NCI-H2171 treated with DMSO at 0.1 percent for 48 hours (cell line): ENCODE measurements at regions not wholly inside any gene's neighbourhood (a gene's known extent, or its start where the extent isn't known, plus 50 kb on each side); places are given as distances from the start of the nearest gene placed in this dataset.
"Not testable (repeated sequence)": the region's sequence is repeated elsewhere in the genome, so short reads cannot be mapped to it uniquely, and the experiment has no call there.

Experiments used
- DNase-seq: peaks from one replicate; lab custom pipeline; 2025; lab: John Stamatoyannopoulos, UW

- DNase-seq = no peak
These were observed 504.6 kb upstream of the NR5A2 start for GRCh38 chr1:199522936-199523335.

DNA sequence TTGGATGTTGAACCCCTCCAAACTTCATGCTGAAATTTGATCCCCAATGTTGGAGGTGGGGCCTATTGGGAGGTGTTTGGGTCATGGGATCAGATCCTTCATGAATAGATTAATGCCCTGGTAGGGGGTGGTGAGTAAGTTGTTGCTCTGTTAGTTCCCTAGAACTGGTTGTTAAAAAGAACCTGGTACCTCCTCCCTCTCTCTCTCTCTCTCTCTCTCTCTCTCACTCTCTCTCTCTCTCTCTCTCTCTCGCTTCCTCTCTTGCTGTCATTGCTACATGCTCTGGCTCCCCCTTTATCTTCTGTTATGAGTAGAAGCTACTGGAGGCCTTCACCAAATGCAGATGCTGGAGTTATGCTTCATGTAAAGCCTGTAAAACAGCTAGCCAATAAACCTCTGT is 498.2 kb upstream of the NR5A2 start:
- no peak for DNase-seq

DNA sequence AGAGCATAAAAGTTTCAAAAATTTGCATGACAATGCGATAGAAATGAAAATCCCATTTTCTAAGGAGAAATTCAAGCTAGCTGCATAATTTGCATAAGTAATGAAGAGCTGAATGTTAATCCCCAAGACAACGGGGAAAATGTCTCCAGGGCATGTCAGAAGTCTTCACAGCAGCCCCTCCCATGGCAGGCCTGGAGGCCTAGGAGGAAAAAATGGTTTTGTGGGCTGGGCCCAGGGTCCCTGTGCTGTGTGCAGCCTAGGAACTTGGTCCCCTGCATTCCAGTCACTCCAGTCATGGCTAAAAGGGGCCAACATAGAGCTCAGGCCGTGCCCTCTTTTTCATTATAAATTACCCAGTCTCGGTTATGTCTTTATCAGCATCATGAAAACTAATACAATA is 494.1 kb upstream of the NR5A2 start:
- not testable (repeated sequence) for DNase-seq

DNA sequence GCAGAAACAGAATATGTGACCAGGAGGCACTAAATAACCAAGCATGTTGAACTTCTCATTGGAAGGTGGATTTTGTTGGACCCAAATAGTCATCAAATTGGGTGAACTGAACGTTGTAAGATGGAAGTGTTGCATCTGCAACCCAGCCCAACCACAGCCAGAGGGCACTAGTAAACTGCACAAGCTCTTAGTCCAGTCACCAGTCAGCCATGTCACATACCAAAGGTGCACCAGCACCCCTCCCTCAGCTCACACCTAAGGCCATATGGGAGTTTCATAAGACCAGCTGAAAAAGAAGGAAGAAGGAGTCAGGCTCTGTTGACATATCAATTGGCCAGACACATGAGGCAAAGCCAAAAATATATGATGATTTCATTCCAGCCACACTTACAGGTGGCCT is 481.7 kb upstream of the NR5A2 start:
- DNase-seq = no peak

GRCh38 chr1:199546323-199546722 is 481.2 kb upstream of the NR5A2 start:
- no peak for DNase-seq

- no peak for DNase-seq
These were observed 478.1 kb upstream of the NR5A2 start for GRCh38 chr1:199549421-199549820.

DNA sequence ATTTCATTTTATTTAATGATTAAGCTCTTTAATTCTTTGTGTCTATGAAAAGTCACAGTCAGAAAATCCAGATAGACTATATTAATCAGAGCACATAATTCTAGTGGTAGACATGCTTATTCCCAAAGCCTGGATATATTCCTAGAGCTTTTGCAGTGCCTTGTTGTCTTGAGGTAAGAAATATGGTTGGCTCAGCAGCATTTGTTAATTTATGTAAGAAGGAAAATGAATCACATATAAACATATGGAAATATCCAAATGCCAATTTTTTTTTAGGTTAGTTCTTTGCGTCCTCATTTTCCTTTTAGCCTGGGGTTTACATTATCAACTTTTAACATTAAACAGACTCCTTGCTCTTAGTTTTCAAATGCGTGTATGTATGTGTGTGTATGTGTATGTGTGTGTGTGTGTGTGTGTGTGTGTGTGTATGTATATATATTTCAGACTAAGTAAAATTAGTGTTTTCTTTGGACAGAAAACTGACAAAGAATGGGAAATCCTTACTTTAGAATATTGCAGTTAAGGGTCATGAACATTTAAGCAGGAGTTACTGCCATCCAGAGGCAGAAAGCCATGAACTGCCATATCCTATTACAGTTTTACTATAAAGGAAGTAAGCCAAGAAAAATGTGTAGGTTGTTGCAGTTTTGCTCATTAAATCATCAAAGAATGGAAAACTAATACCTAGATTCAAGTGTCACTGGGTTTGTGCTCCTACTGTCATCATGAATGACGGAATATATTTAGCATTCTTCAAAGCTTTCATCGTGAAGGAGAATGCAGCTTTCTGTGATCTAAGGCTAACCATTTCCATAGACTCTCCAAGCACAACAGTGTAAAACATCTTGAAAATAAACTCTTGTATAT is 477.1 kb upstream of the NR5A2 start:
- no peak for DNase-seq

DNA sequence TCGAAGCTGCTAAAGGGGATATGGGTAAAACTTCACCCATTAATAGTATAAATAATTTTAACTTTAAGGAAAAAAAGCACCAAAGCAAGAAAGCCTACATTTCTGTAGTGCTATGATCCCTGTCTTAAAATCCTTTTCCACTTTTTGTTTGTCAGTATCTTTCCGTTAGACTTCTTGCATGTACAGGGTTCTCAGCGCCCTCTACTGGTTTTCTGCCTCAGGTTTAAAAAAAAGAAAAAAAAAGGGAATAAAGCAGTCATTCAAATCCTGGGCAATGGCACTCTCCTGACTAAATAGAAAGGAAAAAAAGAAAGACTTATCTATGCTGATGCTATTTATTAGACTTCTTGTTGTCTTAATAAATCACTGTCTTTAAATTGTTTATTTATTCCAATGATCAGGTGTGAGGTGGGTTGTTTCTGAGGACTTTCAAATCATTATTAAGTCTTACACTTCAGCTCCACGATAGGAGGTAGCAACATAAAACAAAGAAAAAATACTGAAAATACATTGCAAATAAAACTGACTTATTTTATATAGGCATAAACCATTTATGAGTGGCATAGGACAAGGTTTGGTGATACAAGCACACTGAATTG is 475.4 kb upstream of the NR5A2 start:
- DNase-seq = peak; percentile 64

DNA sequence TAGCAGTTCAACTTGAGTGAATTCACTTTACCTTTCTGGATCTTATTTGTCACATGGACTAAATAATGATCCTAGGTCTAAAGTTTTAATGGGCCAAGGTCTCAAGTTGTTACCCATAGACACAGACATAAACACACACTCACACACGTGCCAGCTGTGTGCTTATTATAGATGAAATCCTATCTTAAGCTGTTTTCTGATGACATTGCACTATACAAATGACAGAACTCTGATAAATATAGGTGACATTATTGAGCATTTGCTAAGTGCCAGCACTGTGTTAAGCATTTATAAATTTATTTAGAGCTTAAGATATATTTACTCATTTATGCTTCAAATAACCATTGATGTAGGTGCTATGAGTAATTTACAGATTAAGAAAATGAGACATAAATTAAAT is 474.4 kb upstream of the NR5A2 start:
- no peak for DNase-seq

- no peak for DNase-seq
These were observed 466.2 kb upstream of the NR5A2 start for GRCh38 chr1:199561334-199561733.

- no peak for DNase-seq
These were observed 454.5 kb upstream of the NR5A2 start for GRCh38 chr1:199573047-199573446.

DNA sequence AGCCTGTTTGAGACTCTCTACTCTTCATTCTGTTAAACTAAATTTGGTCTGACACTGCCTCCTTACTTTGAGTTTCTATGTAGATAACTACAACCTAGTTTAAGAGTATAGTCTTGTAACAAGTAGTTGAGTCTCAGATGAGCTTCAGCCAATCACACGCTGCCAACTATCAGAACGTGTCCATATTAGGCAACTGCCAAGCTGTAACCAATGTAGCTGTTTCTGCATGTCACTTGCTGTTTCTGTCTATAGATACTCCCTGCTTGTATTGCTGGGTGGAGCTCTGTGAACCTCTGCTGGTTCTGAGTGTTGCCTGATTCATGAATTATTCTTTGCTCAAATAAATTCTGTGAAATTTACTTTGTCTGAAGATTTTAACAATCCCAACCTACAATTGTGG is 452.6 kb upstream of the NR5A2 start:
- no peak for DNase-seq

GRCh38 chr1:199580300-199580699 is 447.2 kb upstream of the NR5A2 start:
- DNase-seq = no peak

- no peak for DNase-seq
These were observed 442.1 kb upstream of the NR5A2 start for GRCh38 chr1:199585392-199585791.

GRCh38 chr1:199590708-199591107 is 436.8 kb upstream of the NR5A2 start:
- DNase-seq = no peak

DNA sequence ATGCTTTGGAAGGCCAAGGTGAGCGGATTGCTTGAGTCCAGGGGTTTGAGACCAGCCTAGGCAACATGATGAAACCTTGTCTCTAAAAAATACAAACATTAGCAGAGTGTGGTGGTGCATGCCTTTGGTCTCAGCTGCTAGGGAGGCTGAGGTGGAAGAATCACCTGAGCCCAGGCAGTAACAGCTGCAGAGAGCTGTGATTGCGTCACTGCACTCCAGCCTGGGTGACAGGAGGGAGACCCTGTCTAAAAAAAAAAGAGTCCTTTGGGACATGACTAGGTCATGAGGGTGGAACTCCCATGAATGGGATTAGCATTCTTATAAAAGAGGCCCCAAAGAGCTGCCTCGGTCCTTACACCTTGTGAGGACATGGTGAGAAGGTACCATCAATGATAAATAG is 436.0 kb upstream of the NR5A2 start:
- no peak for DNase-seq

GRCh38 chr1:199593475-199593874 is 434.0 kb upstream of the NR5A2 start:
- no peak for DNase-seq

GRCh38 chr1:199596448-199596847 is 431.1 kb upstream of the NR5A2 start:
- DNase-seq = not testable (repeated sequence)

GRCh38 chr1:199597152-199597551 is 430.4 kb upstream of the NR5A2 start:
- DNase-seq = no peak

DNA sequence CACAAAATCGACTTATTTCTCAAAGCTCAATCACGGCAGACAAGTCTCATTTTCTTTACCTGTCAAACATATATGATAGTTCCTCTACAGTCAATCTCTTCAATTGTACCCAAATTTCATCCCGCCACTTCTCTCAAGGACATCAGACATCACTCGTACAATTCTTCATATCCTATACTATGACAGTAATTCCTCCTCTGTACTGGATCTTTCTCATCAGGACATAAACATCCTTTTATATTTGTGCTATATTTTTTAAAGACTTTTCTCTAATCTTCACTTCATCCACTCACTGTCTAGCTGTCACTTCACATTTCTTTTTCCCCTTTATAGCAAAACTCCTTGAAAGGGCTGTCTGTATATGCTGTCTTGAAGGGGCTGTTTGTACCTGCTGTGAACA is 419.1 kb upstream of the NR5A2 start:
- no peak for DNase-seq

DNA sequence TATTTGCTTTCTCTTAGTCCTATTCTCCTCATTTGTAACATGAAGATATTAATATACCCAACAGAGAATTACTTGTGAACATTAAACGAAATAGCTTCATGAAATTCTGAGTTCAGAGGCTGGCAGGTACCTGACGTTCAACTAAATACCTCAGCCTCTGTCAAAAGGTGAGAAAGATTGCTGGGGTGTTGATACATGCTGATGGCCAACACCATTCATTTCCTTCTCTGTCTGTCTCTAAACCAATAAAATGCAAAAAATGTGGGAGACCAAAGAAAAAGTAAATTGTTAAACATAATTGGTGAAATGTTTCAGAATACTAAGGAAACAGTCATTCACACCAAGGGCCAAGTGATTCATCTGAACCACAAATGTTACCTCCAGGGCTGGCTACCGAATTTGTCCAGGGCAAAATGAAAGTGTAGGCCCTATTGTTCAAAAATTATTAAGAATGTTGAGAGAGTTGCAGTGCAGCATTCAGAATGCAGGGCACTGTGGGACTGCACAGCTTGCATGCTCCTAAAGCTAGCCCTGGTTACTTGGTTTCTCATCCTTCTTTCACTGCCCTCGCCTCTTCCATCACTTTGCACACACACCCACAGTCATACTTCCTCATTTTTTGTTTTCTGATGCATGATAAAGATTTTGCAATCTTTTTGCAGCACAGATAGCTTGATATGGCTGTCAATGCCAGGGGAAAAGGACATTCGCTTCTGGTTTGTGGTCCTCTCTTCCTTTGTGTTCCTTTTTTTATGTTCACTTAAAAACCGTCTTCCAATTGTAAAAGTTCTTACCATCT is 414.3 kb upstream of the NR5A2 start:
- no peak for DNase-seq

- DNase-seq = no peak
These were observed 410.6 kb upstream of the NR5A2 start for GRCh38 chr1:199616947-199617346.

DNA sequence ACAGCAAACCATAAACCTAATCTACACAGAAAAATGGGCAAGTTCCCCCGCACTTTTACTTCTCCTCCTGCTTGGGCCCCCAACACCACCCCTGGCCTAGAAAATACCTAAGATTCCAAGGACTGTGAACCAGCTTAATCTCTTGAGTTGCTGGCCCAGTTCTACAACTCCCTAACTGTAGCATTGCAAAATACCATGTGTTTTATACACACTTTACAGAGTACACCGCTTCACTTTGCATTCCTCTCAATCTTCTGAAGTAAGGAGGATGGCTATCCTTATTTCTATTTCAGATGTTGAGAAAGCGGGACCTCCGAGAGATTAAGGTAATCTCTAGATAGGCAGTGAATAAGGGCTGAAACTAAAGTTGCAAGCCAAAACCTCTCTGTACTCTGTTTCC is 408.3 kb upstream of the NR5A2 start:
- no peak for DNase-seq
